ENCODE measurements at regions not wholly inside any gene's neighbourhood (a gene's known extent, or its start where the extent isn't known, plus 50 kb on each side); places are given as distances from the start of the nearest gene placed in this dataset.

DNA sequence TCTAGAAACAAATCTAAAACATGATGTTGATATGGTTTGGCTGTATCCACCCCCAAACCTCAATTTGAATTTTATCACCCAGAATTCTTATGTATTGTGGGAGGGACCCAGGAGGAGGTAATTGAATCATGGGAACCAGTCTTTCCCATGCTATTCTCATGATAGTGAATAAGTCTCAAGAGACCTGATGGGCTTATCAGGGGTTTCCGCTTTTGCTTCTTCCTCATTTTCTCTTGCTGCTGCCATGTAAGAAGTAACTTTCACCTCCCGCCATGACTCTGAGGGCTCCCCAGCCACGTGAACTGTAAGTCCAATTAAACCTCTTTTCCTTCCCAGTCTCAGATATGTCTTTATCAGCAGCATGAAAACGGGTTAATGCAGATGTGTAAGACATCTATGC is 232.7 kb upstream of the ONECUT1 start:
- TF ChIP-seq, protein P1, sequence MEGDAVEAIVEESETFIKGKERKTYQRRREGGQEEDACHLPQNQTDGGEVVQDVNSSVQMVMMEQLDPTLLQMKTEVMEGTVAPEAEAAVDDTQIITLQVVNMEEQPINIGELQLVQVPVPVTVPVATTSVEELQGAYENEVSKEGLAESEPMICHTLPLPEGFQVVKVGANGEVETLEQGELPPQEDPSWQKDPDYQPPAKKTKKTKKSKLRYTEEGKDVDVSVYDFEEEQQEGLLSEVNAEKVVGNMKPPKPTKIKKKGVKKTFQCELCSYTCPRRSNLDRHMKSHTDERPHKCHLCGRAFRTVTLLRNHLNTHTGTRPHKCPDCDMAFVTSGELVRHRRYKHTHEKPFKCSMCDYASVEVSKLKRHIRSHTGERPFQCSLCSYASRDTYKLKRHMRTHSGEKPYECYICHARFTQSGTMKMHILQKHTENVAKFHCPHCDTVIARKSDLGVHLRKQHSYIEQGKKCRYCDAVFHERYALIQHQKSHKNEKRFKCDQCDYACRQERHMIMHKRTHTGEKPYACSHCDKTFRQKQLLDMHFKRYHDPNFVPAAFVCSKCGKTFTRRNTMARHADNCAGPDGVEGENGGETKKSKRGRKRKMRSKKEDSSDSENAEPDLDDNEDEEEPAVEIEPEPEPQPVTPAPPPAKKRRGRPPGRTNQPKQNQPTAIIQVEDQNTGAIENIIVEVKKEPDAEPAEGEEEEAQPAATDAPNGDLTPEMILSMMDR (IDR thresholded peaks at IDR 0.05; ENCODE audit: low read length): no peak
- no peak for TF ChIP-seq EZH2 (IDR thresholded peaks at IDR 0.05; ENCODE audit: borderline replicate concordance, low read length)

Measured in OCI-LY1 (cell line).